Epithelial cell of proximal tubule (primary cell): ENCODE measurements at regions not wholly inside any gene's neighbourhood (a gene's known extent, or its start where the extent isn't known, plus 50 kb on each side); places are given as distances from the start of the nearest gene placed in this dataset.
A peak's percentile ranks its signal among the peaks of the same experiment; 100 is the strongest.

Source experiments
- DNase-seq: peaks from one replicate; pipeline ENCODE4 v3.0.0-alpha.2; 2011; ENCODE audit warnings: low read depth
- H3K4me3 ChIP-seq: 2 replicates; pipeline ENCODE4 v1.5.1; 2011; ENCODE audit warnings: low read depth, mild to moderate bottlenecking, low read length
- TF ChIP-seq, protein P1 (sequence below): conservative IDR thresholded peaks from 2 replicates; pipeline ENCODE4 v1.5.1; 2012; ENCODE audit warnings: low read depth, mild to moderate bottlenecking, low read length

DNA sequence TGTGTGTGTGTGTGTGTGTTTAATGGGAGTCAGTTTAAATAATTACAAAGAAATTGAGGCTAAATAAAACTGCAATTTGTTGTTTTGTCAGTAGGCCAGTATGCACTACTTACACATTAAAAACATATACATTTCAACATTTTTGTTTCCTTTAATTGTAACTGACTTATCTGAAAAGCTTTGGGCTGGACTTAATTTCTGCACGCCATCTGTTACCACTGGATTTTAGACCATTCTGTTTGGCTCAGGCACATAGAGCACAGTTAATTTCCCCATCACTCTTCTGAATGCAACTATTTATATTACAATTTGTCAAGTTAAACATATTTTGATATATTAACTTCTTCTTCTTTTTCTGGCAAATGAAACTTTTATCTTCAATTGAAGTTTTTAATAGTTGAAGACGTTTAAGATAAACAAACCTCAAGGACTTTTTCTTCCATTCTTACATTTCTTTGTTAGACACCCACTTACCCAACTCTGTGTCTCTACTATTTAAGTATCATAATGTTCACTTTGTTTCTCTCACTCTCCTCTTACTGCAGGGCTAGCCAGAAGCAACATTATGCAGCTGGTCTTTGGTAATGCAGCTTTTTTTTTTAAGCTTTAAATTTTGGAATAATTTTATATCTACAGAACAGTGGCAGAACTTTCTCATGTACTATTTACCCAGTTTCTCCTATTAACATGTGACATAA, 253.4 kb upstream of the ANKH start:
- no peak for DNase-seq
- no peak overlapping the region for H3K4me3 ChIP-seq
- TF ChIP-seq, protein P1, sequence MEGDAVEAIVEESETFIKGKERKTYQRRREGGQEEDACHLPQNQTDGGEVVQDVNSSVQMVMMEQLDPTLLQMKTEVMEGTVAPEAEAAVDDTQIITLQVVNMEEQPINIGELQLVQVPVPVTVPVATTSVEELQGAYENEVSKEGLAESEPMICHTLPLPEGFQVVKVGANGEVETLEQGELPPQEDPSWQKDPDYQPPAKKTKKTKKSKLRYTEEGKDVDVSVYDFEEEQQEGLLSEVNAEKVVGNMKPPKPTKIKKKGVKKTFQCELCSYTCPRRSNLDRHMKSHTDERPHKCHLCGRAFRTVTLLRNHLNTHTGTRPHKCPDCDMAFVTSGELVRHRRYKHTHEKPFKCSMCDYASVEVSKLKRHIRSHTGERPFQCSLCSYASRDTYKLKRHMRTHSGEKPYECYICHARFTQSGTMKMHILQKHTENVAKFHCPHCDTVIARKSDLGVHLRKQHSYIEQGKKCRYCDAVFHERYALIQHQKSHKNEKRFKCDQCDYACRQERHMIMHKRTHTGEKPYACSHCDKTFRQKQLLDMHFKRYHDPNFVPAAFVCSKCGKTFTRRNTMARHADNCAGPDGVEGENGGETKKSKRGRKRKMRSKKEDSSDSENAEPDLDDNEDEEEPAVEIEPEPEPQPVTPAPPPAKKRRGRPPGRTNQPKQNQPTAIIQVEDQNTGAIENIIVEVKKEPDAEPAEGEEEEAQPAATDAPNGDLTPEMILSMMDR = no peak

DNA sequence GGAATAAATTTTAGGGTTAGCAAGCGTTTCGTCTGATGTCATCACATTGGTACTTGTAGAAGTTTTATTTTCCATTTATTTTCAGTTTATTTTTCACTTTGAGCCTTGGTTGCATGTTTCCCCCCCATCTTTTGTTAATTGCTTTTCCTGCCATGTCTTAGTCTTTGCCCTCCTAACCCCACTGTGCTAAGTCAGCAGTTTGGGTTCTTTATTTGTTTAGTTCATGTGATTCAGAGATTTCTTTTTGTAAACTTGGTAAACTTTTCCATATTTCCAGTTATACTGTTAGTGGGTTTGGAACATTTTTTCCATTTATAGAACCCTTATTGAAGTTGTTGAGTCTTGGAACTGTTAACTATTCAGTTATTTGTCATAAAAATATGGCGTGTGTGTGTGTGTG, 252.9 kb upstream of the ANKH start:
- TF ChIP-seq, protein P1 = no peak
- no peak overlapping the region for H3K4me3 ChIP-seq
- DNase-seq = no peak

DNA sequence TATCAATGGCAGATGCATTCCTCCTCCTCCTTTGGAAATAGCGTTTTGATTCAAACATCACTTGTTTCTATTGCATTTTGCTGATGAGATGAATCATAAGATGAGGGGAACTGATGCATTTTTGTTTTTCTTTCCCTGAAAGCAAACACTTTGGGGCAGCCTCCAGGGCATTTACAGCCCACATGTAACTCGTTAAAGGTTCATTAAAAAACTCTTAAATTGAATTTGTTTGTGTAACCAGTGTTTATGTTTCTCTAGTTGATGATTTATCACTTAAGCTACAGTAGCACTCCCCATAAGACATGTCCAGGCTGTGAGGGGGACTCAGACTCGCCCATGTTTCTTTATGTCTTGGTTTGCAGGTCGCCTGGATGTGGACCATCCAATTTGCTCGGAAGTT, 246.1 kb upstream of the ANKH start:
- DNase-seq = no peak
- no peak overlapping the region for H3K4me3 ChIP-seq
- TF ChIP-seq, protein P1 = no peak

DNA sequence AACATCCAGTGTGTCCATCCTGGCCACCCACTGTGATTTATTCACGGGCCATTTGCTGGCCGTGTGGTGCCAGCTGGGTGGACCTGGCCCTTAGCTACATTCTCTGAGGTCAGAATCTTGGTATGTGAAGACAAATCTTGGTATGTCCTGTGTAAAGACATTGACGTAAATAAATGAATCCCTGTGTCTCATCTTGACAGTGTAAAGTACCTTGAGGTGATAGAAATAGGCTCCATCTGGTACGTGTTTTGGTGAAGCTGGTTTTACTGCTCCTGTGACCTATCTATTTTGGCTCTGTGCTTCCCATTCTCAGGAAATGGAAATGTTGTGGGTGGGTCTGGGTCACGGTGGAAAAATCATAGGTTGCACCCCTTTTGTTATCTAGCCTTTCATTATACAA, 245.4 kb upstream of the ANKH start:
- no peak for DNase-seq
- no peak overlapping the region for H3K4me3 ChIP-seq
- TF ChIP-seq, protein P1 = no peak

DNA sequence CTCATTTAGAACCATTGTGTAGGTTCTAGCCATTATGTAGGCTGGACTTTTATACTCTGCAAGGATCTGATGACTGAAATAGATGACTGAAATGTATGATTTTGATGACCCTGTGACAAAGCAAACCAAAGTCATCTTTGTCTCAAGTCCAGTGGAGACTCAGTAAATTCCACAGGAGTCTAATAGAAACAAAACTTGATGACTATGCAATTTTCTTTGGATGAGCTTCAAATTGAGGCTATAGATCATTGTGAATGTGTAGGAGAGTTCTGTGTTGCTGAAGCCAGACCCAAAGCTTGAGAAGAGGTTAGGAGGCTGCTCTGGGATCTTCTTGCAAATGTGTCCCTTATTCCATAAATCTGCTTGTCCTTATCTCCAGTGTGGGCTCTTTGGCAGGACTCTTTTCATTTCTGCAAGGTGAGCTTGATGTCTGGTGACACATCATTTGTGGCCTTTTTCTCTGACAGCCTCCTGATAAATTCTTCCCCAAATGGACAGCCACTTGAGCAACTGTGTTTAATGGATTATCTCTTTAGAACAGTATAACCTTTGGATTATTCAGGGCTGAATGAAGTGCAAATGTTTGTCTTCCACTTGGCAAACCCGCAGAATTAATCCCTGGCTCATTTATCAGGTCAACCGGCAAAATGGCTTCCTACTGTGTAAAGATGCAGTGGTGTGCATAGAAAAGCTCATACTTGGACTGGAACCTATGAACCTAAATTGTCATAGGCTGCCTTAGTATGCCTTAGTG, 235.1 kb upstream of the ANKH start:
- no peak for DNase-seq
- no peak overlapping the region for H3K4me3 ChIP-seq
- TF ChIP-seq, protein P1 = no peak

GRCh38 chr5:15105799-15106393, 234.3 kb upstream of the ANKH start:
- TF ChIP-seq, protein P1 = peak; percentile 82
- H3K4me3 ChIP-seq = no peak overlapping the region
- DNase-seq = peak; percentile 6
